Kidney (tissue), 13 donors: ENCODE measurements at regions not wholly inside any gene's neighbourhood (a gene's known extent, or its start where the extent isn't known, plus 50 kb on each side); places are given as distances from the start of the nearest gene placed in this dataset.
A peak's percentile ranks its signal among the peaks of the same experiment; 100 is the strongest.

Experiments used
- DNase-seq, 5 donors: peaks; one replicate each; pipeline ENCODE4 v3.0.0-alpha.2; 2013 to 2020
- FAIRE-seq: peaks from 2 replicates; lab custom pipeline; 2012; peaks lifted over from hg19 to GRCh38; lab: Jason Lieb, UNC
- H3K27ac ChIP-seq, 2 donors: one replicate each; pipeline ENCODE4 v1.7.0; 2013; ENCODE audit warnings: low read depth in 2 of 2, low read length in 2 of 2, inconsistent platforms in 1 of 2
- H3K27me3 ChIP-seq: one replicate; pipeline ENCODE4 v1.7.1; 2013; ENCODE audit warnings: low read length, inconsistent platforms; ENCODE audit not compliant: control insufficient read depth, insufficient read depth
- H3K36me3 ChIP-seq, 3 donors: one replicate each; pipeline versions ENCODE4 v1.7.0 to v1.7.1; 2013; ENCODE audit warnings: low read length in 3 of 3, control low read depth in 1 of 3, inconsistent platforms in 1 of 3; ENCODE audit not compliant: insufficient read depth in 3 of 3, control insufficient read depth in 2 of 3
- H3K4me1 ChIP-seq, 3 donors: one replicate each; pipeline versions ENCODE4 v1.7.0 to v1.7.1; 2013; ENCODE audit warnings: low read length in 3 of 3, inconsistent platforms in 1 of 3, low read depth in 1 of 3; ENCODE audit not compliant: control insufficient read depth in 2 of 3, insufficient read depth in 2 of 3
- H3K4me3 ChIP-seq, 3 donors: one replicate each; pipeline versions ENCODE4 v1.7.0 to v1.8.1; 2013; ENCODE audit warnings: low read length in 3 of 3, control low read depth in 1 of 3, inconsistent platforms in 1 of 3
- H3K9ac ChIP-seq, 3 donors: one replicate each; pipeline versions ENCODE4 v1.7.0 to v1.7.1; 2013; ENCODE audit warnings: low read length in 3 of 3, control low read depth in 1 of 3, inconsistent platforms in 1 of 3
- H3K9me3 ChIP-seq, 3 donors: one replicate each; pipeline versions ENCODE4 v1.7.0 to v1.7.1; 2013; ENCODE audit warnings: low read length in 3 of 3, control low read depth in 1 of 3, inconsistent platforms in 1 of 3; ENCODE audit not compliant: control insufficient read depth in 2 of 3, insufficient read depth in 1 of 3
- intact Hi-C: fragments of 100-400 bp; cut with DNase I; formaldehyde crosslinking; loops from one replicate; pipeline ENCODE4 v1.11.1; 2022
- TF ChIP-seq, protein P1 (sequence below): IDR thresholded peaks from 3 replicates; pipeline ENCODE4 v1.5.1; 2012; ENCODE audit warnings: mild to moderate bottlenecking, moderate library complexity, borderline replicate concordance; ENCODE audit not compliant: insufficient read depth; ENCODE audit errors: extremely low read depth
- donor health status: control.
- donor health status: control.
- donor health status: control.
- donor health status: control.
- donor health status: control.
- donor health status: DM: yes; HTN: yes; CAD: no.
- donor health status: Normal renal cell carcinoma (clear cell type).

DNA sequence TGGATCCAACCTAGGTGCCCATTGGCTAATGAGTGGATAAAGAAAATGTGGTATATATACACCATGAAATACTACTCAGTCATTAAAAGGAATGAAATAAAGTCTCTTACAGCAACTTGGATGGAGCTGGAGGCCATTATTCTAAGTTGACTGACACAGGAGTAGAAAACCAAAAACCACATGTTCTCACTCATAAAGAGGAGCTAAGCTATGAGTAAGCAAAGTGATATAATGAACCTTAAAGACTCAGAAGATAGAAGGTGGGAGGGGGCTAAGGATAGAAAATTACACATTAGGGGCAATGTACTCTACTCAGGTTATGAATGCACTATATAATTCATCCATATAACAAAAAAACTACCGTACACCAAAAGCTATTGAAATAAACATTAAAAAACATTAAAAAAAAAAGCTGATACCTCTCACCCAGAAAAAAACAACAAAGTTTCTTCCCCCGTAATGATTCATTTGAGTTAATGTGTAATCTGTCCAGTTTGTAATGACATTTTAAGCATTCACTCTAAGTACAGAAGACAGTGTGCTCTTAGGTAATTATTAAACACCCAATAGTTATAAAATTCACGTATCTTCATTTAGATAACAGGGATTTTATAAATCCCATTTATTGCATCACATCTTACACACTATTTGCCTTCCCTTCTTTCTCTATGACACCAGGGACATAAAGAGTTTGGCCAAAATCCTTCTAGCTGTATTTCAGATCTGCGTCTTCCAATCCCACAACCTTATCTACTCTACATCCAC is 941.5 kb downstream of the CDH11 start:
- Histone ChIP-seq H3K9ac (no peak overlapping the region), H3K4me1 (peaks cover 0 to 4% (median 0%) of the 10 kb centered on the region in 3 donors), H3K27ac (no peak overlapping the region), H3K27me3 (no peaks in the 10 kb centered on the region), H3K36me3 (no peaks in the 10 kb centered on the region), H3K4me3 (no peak overlapping the region), H3K9me3 (peaks cover 0 to 12% (median 0%) of the 10 kb centered on the region in 3 donors)
- FAIRE-seq = peak; percentile 25
- intact Hi-C loops = no loop called here
- DNase-seq = peak in 1 of 5 donors; percentile 43
- TF ChIP-seq, protein P1, sequence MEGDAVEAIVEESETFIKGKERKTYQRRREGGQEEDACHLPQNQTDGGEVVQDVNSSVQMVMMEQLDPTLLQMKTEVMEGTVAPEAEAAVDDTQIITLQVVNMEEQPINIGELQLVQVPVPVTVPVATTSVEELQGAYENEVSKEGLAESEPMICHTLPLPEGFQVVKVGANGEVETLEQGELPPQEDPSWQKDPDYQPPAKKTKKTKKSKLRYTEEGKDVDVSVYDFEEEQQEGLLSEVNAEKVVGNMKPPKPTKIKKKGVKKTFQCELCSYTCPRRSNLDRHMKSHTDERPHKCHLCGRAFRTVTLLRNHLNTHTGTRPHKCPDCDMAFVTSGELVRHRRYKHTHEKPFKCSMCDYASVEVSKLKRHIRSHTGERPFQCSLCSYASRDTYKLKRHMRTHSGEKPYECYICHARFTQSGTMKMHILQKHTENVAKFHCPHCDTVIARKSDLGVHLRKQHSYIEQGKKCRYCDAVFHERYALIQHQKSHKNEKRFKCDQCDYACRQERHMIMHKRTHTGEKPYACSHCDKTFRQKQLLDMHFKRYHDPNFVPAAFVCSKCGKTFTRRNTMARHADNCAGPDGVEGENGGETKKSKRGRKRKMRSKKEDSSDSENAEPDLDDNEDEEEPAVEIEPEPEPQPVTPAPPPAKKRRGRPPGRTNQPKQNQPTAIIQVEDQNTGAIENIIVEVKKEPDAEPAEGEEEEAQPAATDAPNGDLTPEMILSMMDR = no peak

DNA sequence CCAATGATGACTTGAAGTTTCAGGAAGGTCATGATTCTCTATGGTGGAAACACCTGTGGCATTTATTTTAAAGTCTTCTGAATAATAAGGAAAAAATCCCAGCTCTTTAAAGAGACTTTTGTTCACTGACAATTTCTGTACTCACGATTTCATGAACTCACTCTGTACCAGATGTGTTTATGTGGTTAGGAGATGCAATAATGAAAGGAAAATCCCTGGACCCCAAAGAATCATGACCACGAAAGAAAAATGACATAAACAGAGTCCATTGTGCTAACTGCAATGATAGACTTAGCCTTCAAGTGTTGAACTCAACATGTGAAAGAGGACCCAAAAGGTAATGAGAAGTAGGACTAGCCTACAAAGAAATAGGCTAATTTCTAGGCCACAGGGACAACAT is 947.5 kb downstream of the CDH11 start:
- Histone ChIP-seq H3K4me3 (no peak overlapping the region), H3K4me1 (no peaks in the 10 kb centered on the region), H3K9me3 (peaks cover 0 to 12% (median 0%) of the 10 kb centered on the region in 3 donors), H3K27me3 (no peaks in the 10 kb centered on the region), H3K36me3 (no peaks in the 10 kb centered on the region), H3K27ac (no peak overlapping the region), H3K9ac (no peak overlapping the region)
- intact Hi-C loops = no loop called here
- DNase-seq (no peak), FAIRE-seq (no peak)
- TF ChIP-seq, protein P1 = no peak

DNA sequence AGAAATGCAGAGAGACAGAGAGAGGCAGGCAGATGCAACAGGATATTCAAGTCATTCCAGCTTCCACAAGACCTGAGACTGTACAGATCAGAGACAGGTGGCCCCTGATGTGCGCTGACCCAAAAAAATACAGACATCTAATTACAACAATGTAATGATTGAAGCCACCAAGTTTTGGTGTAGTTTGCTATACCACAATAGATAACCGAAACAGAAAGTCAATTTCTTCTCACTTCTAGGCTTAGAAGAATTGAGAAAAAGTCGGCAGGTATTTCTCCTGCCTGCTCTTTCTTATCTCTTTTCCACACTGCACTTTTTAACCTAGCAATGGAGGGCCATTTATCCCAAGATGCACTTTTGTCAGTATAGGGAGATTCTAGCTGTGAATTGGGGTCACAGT is 949.2 kb downstream of the CDH11 start:
- Histone ChIP-seq H3K4me3 (no peak overlapping the region), H3K36me3 (no peaks in the 10 kb centered on the region), H3K27ac (no peak overlapping the region), H3K9ac (no peak overlapping the region), H3K4me1 (no peaks in the 10 kb centered on the region), H3K27me3 (no peaks in the 10 kb centered on the region), H3K9me3 (peaks cover 0 to 5% (median 0%) of the 10 kb centered on the region in 3 donors)
- DNase-seq (no peak), FAIRE-seq (no peak)
- TF ChIP-seq, protein P1 = no peak
- intact Hi-C loops = no loop called here
